HG02973 (cell line): ENCODE measurements at regions not wholly inside any gene's neighbourhood (a gene's known extent, or its start where the extent isn't known, plus 50 kb on each side); places are given as distances from the start of the nearest gene placed in this dataset.

Experiments
- ATAC-seq: cut with Tn5 transposase; IDR thresholded peaks from one replicate; pipeline ENCODE4 v1.9.1; 2021; ENCODE audit warnings: moderate library complexity; ENCODE audit not compliant: unreplicated experiment

- no peak for ATAC-seq
Measured at GRCh38 chr9:115598751-115599150, 480.8 kb upstream of the TNC start.

- ATAC-seq, result no peak
Measured at GRCh38 chr9:115599898-115600297, 481.9 kb upstream of the TNC start.

- no peak for ATAC-seq
Measured at GRCh38 chr9:115601434-115601833, 483.5 kb upstream of the TNC start.

GRCh38 chr9:115604831-115605483 lies 487.0 kb upstream of the TNC start:
- no peak for ATAC-seq

- no peak for ATAC-seq
Measured at GRCh38 chr9:115606838-115607237, 488.9 kb upstream of the TNC start.

- no peak for ATAC-seq
Measured at GRCh38 chr9:115614326-115614999, 496.5 kb upstream of the TNC start.

- no peak for ATAC-seq
Measured at GRCh38 chr9:115615000-115615401, 497.0 kb upstream of the TNC start.

- no peak for ATAC-seq
Measured at GRCh38 chr9:115615821-115616665, 498.1 kb upstream of the TNC start.

- no peak for ATAC-seq
Measured at GRCh38 chr9:115616666-115617239, 498.8 kb upstream of the TNC start.

GRCh38 chr9:115625251-115625650 lies 507.3 kb upstream of the TNC start:
- no peak for ATAC-seq

GRCh38 chr9:115625954-115626353 lies 508.0 kb upstream of the TNC start:
- ATAC-seq, result no peak

GRCh38 chr9:115627511-115627910 lies 509.6 kb upstream of the TNC start:
- ATAC-seq, result no peak

GRCh38 chr9:115628426-115628825 lies 510.5 kb upstream of the TNC start:
- no peak for ATAC-seq

GRCh38 chr9:115629879-115630840 lies 512.2 kb upstream of the TNC start:
- ATAC-seq, result no peak

GRCh38 chr9:115632391-115632790 lies 514.4 kb upstream of the TNC start:
- ATAC-seq, result no peak

GRCh38 chr9:115633104-115633503 lies 515.1 kb upstream of the TNC start:
- no peak for ATAC-seq

- ATAC-seq, result no peak
Measured at GRCh38 chr9:115635680-115636383, 517.8 kb upstream of the PAPPA start.

- ATAC-seq, result no peak
Measured at GRCh38 chr9:115636596-115636995, 517.0 kb upstream of the PAPPA start.

GRCh38 chr9:115637661-115638060 lies 515.9 kb upstream of the PAPPA start:
- no peak for ATAC-seq

GRCh38 chr9:115640887-115641286 lies 512.7 kb upstream of the PAPPA start:
- ATAC-seq, result no peak
